ENCODE measurements at regions not wholly inside any gene's neighbourhood (a gene's known extent, or its start where the extent isn't known, plus 50 kb on each side); places are given as distances from the start of the nearest gene placed in this dataset.
"Not testable (repeated sequence)": the region's sequence is repeated elsewhere in the genome, so short reads cannot be mapped to it uniquely, and the experiment has no call there.

DNA sequence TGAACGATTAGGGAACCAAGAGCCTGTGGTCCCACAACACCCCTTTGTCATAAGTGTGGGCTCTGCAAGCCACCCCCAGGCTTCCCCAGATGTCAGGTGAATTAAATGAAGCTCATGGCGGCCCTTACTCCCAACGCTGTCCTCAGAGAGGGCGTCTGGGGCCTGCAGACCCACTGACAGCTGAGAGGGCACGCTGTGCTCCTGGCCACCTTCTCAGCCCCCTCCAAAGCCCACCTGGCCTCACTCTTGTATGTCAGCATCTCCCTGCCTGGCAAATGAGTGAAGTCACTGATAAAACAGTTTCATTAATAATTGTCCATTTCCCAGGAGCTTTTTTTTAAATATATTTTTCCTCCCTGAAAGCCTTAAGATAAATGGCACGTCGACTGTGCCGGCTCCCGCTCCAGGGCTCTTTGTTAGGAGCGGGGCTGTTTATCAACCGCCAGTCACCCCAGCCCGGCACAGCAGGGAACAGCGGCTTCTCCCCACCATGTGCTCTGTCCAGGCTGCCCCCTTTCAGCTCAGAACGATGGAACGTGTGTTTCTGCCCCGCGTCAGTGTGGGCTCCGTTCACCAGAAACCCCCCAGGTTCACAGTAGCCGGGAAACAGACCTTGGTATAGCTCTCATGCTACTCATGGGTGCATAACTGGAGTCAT is 94.7 kb upstream of the SFSWAP start:
- no peak for DNase-seq (ENCODE audit: low read depth)

GRCh38 chr12:131616738-131617137 is 94.2 kb upstream of the SFSWAP start:
- DNase-seq (ENCODE audit: low read depth), result no peak

DNA sequence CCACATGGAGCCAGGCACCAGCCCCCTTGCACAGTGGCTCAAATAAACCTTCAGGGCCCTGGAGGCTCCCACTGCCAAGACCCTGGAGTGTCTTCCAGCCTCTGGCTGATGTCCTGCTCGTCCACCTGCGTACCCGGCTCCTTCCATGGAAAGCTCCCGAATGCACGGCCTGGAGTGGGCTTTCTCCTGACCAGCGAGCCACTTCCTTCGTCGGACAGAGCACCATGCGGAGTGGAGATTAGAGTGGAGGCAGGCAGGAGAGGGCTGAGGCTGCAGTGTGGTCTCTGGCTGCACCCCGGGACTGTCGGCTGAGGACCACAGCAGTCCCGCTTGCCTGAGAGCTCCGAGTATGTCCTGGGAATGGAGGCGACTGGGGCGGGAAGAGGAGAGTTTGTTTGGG is 93.7 kb upstream of the SFSWAP start:
- DNase-seq (ENCODE audit: low read depth), result no peak

DNA sequence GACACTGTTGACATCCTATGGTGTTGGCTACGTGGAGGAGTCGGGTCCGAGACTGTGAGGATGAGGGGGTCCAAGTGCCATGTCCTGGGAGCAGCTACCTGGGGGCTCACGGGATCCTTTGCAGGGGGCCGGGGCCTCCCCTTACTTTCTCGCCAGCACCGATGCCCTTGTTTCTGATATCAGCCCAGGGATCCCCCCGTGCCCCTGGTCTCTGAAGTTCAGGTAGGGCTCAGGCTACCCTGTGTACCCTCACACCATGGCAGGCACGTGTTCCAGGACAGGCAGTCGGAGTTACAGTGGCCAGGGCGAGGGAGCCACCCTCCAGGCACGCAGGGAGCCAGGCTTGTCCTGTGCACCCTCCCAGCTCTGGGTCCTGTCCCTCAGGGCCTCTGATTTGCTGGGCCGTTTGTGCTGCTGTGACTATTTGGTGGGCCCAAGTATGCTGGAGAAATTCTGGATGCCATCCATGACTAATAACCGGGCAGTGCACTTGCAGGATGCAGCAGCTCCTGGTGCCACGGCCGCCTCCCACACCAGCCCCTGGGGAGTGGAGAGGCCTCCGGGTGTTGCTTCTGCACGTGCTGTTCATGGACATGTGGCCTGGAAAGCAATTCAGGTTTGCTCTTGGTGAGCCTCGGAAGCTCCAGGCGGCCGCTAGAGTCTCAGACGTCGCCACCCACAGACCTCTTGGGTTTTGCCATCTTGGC is 93.1 kb upstream of the SFSWAP start:
- no peak for DNase-seq (ENCODE audit: low read depth)

DNA sequence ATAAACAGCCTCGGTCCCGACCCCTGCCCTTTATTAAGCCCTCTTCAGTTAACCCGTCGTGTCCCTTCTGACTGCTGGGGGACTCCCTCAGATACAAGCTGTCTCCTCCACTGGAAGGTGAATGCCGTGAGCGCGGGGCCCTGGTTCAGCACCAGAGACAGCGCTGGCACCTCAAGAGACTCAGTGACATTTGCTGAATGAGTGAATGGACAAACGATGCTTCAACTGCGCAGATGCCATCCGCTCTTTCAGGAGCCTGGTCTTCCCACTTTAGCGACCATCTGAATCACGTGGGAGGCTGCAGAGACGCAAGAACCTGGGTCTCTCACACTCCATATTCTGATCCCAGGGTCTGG is 92.6 kb upstream of the SFSWAP start:
- no peak for DNase-seq (ENCODE audit: low read depth)

DNA sequence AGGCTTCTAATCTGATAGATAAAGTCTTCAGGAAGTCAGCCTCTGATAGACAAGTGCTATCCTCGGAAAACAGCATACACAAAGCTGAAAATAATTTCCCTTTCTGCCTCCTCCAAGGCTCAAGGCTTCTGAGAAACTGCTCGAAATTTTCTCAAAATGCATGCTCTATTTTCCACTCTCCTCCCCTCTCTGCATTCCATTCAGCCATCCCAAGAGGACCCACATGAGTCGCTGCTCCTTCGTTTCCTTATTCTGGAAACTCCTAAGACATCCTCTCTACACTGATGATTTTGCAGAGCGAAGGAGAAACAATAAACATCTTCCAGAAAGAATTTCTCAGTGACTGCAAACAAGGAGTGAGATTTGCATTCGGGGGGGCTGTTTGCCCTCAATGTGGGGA is 92.2 kb upstream of the SFSWAP start:
- no peak for DNase-seq (ENCODE audit: low read depth)

- DNase-seq (ENCODE audit: low read depth), result no peak
Observed at GRCh38 chr12:131619106-131619642, 91.7 kb upstream of the SFSWAP start.

DNA sequence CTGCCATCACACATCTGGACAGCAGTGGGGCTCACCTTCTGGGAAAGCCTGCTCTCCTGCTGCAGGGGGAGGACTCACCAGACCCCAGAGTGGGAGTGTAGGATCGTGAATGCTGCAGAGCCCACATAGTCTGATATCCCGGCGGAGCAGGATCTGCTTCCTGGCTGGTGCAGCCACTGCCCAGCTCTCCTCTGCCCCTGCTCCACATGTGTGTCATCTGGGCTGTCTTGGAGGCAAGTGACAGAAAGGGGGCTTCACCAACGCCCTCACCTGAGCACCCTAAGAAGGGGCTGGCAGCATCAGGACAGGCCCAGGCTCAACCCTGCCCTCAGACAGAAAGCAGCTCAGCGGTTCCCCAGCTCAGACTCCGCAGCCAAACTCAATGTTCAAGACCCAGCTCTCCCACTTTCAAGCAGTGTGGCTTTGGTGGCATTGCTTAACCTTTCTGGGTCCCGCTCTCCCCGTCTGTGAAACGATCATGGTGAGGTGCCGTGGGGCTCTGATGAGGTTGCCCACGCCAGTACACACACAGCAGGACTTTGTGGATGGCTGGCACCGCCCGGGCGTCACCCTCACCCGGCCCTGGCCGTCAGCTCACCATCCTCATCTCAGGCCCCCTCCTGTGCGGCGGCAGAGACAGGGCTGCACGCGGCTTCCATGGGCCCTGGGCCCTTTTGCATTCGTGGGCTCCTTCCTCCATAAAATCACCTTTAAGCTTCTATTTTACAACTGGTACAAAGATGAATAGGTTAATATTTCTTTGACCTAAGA is 91.0 kb upstream of the SFSWAP start:
- no peak for DNase-seq (ENCODE audit: low read depth)

DNA sequence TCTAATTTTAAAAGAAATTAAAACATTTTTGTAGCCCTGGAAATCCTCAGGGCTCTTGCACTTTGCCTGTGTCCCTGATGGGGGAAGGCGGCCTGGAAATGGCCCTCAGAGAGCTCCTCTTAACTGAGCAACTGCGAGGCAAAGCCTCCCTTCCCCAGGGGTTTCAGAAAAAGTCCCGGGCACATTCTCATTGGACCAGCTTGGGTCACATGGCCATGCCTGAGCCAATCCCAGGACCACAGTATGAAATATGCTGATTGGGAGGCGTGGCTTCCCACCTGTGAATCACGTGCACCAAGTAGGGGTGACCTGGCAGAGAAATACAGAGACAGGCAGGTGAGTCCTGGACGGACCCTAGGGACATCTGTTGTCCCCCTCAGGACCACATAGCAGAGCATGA is 90.4 kb upstream of the SFSWAP start:
- DNase-seq (ENCODE audit: low read depth), result no peak

GRCh38 chr12:131620946-131621681 is 89.8 kb upstream of the SFSWAP start:
- DNase-seq (ENCODE audit: low read depth), result no peak

GRCh38 chr12:131621701-131622421 is 89.0 kb upstream of the SFSWAP start:
- DNase-seq (ENCODE audit: low read depth), result no peak

DNA sequence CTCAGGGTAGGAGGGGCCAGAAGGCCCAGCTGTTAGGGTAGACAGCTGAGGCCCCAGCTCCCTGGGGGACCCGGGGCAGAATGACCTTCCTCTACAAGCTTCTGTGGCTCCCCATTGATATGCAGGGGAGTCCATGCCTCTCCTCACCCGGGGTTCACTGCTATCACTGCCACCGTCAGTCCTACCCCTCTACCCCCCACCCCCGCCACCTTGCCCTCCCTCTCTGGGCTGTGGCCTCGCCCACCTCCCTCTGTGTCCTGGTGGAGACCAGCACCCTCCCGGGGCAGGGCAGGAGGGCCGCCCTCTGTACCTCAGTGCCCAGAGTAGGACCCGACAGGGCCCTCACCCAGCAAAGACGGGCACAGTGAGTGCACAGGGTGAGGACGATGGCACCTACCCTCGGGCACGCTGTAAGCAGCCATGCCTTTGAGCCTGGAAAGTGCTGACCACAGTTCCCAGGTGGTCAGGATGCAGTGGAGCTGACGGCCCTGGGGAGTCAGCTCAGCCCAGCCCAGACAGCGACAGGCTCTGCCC is 88.4 kb upstream of the SFSWAP start:
- DNase-seq (ENCODE audit: low read depth), result no peak

GRCh38 chr12:131623404-131624368 is 87.2 kb upstream of the SFSWAP start:
- DNase-seq (ENCODE audit: low read depth), result not testable (repeated sequence)

- DNase-seq (ENCODE audit: low read depth), result not testable (repeated sequence)
Observed at GRCh38 chr12:131624369-131624739, 86.5 kb upstream of the SFSWAP start.

- not testable (repeated sequence) for DNase-seq (ENCODE audit: low read depth)
Observed at GRCh38 chr12:131624756-131625501, 86.0 kb upstream of the SFSWAP start.

GRCh38 chr12:131625966-131626722 is 84.7 kb upstream of the SFSWAP start:
- not testable (repeated sequence) for DNase-seq (ENCODE audit: low read depth)

- not testable (repeated sequence) for DNase-seq (ENCODE audit: low read depth)
Observed at GRCh38 chr12:131627151-131628022, 83.5 kb upstream of the SFSWAP start.
